ENCODE measurements at regions not wholly inside any gene's neighbourhood (a gene's known extent, or its start where the extent isn't known, plus 50 kb on each side); places are given as distances from the start of the nearest gene placed in this dataset.

- H3K36me3 Mint-ChIP-seq (ENCODE audit: low read depth), result no peaks in the 10 kb centered on the region
- DNase-seq (ENCODE audit: low spot score), result no peak
- no peaks in the 10 kb centered on the region for H3K27me3 Mint-ChIP-seq (ENCODE audit: low read depth)
- no peaks in the 10 kb centered on the region for H3K9me3 Mint-ChIP-seq (ENCODE audit: low read depth)
- no peak for TF ChIP-seq CTCF (IDR thresholded peaks at IDR 0.05)
- H3K4me3 Mint-ChIP-seq (ENCODE audit: unreplicated experiment), result no peak overlapping the region
- peak overlapping the region; percentile 9 for H3K27ac Mint-ChIP-seq (ENCODE audit: unreplicated experiment)
- H3K4me1 Mint-ChIP-seq (ENCODE audit: low read depth), result no peaks in the 10 kb centered on the region
Measured at GRCh38 chr1:88538222-88538899, 145.7 kb upstream of the PKN2 start.

- no peaks in the 10 kb centered on the region for H3K36me3 Mint-ChIP-seq (ENCODE audit: low read depth)
- peaks cover 4% of the 10 kb centered on the region for H3K27me3 Mint-ChIP-seq (ENCODE audit: low read depth)
- no peak overlapping the region for H3K4me3 Mint-ChIP-seq (ENCODE audit: unreplicated experiment)
- no peak for DNase-seq (ENCODE audit: low spot score)
- H3K9me3 Mint-ChIP-seq (ENCODE audit: low read depth), result no peaks in the 10 kb centered on the region
- no peak overlapping the region for H3K27ac Mint-ChIP-seq (ENCODE audit: unreplicated experiment)
- TF ChIP-seq CTCF (IDR thresholded peaks at IDR 0.05), result no peak
- no peaks in the 10 kb centered on the region for H3K4me1 Mint-ChIP-seq (ENCODE audit: low read depth)
Measured at GRCh38 chr1:88540255-88540654, 143.8 kb upstream of the PKN2 start.

GRCh38 chr1:88541596-88541995 is 142.5 kb upstream of the PKN2 start:
- no peaks in the 10 kb centered on the region for H3K9me3 Mint-ChIP-seq (ENCODE audit: low read depth)
- DNase-seq (ENCODE audit: low spot score), result no peak

GRCh38 chr1:88544195-88544594 is 139.9 kb upstream of the PKN2 start:
- no peak for DNase-seq (ENCODE audit: low spot score)
- no peaks in the 10 kb centered on the region for H3K9me3 Mint-ChIP-seq (ENCODE audit: low read depth)

More at GRCh38 chr1:88541596-88541995, 142.5 kb upstream of the PKN2 start:
- Mint-ChIP-seq H3K27ac (ENCODE audit: unreplicated experiment) (no peak overlapping the region), H3K4me3 (ENCODE audit: unreplicated experiment) (no peak overlapping the region), H3K27me3 (ENCODE audit: low read depth) (peaks cover 5% of the 10 kb centered on the region), H3K36me3 (ENCODE audit: low read depth) (no peaks in the 10 kb centered on the region), H3K4me1 (ENCODE audit: low read depth) (no peaks in the 10 kb centered on the region)
- TF ChIP-seq CTCF (IDR thresholded peaks at IDR 0.05), result no peak

GRCh38 chr1:88549536-88549935 is 134.5 kb upstream of the PKN2 start:
- no peaks in the 10 kb centered on the region for H3K36me3 Mint-ChIP-seq (ENCODE audit: low read depth)
- no peaks in the 10 kb centered on the region for H3K4me1 Mint-ChIP-seq (ENCODE audit: low read depth)
- peak; percentile 72 for TF ChIP-seq CTCF (IDR thresholded peaks at IDR 0.05)
- H3K27ac Mint-ChIP-seq (ENCODE audit: unreplicated experiment), result no peak overlapping the region
- H3K4me3 Mint-ChIP-seq (ENCODE audit: unreplicated experiment), result no peak overlapping the region
- H3K27me3 Mint-ChIP-seq (ENCODE audit: low read depth), result peaks cover 16% of the 10 kb centered on the region
- no peaks in the 10 kb centered on the region for H3K9me3 Mint-ChIP-seq (ENCODE audit: low read depth)
- DNase-seq (ENCODE audit: low spot score), result no peak

More at GRCh38 chr1:88544195-88544594, 139.9 kb upstream of the PKN2 start:
- no peak for TF ChIP-seq CTCF (IDR thresholded peaks at IDR 0.05)
- H3K36me3 Mint-ChIP-seq (ENCODE audit: low read depth), result no peaks in the 10 kb centered on the region
- no peak overlapping the region for H3K4me3 Mint-ChIP-seq (ENCODE audit: unreplicated experiment)
- H3K4me1 Mint-ChIP-seq (ENCODE audit: low read depth), result no peaks in the 10 kb centered on the region
- H3K27ac Mint-ChIP-seq (ENCODE audit: unreplicated experiment), result no peak overlapping the region
- H3K27me3 Mint-ChIP-seq (ENCODE audit: low read depth), result peaks cover 14% of the 10 kb centered on the region
